Endodermal cell (in vitro differentiated cells): ENCODE measurements at regions not wholly inside any gene's neighbourhood (a gene's known extent, or its start where the extent isn't known, plus 50 kb on each side); places are given as distances from the start of the nearest gene placed in this dataset.

ENCODE experiments used
- DNase-seq: peaks from one replicate; pipeline ENCODE4 v3.0.0-alpha.2; 2017
- H3K27ac ChIP-seq: 2 replicates; pipeline ENCODE4 v1.5.1; 2013; ENCODE audit warnings: mild to moderate bottlenecking, low read depth, low read length, moderate library complexity
- H3K27me3 ChIP-seq: 2 replicates; pipeline ENCODE4 v1.6.1; 2013; ENCODE audit warnings: mild to moderate bottlenecking, low read length, moderate library complexity; ENCODE audit not compliant: insufficient read depth, control insufficient read depth, poor library complexity, severe bottlenecking
- H3K36me3 ChIP-seq: 2 replicates; pipeline ENCODE4 v1.7.0; 2013; ENCODE audit warnings: mild to moderate bottlenecking, low read length, moderate library complexity; ENCODE audit not compliant: control insufficient read depth, insufficient read depth
- H3K4me1 ChIP-seq: one replicate; pipeline ENCODE4 v1.7.0; 2013; ENCODE audit warnings: low read length; ENCODE audit not compliant: control insufficient read depth, insufficient read depth
- H3K4me3 ChIP-seq: 2 replicates; pipeline ENCODE4 v1.5.1; 2013; ENCODE audit warnings: mild to moderate bottlenecking, low read length, moderate library complexity
- H3K9ac ChIP-seq: 2 replicates; pipeline ENCODE4 v1.6.1; 2013; ENCODE audit warnings: mild to moderate bottlenecking, low read length, moderate library complexity; ENCODE audit not compliant: poor library complexity, severe bottlenecking; ENCODE audit errors: extremely low read depth
- H3K9me3 ChIP-seq: 2 replicates; pipeline ENCODE4 v1.6.1; 2013; ENCODE audit warnings: mild to moderate bottlenecking, low read length, moderate library complexity; ENCODE audit not compliant: control insufficient read depth
- H3K27ac Mint-ChIP-seq: 2 replicates; pipeline ENCODE4 v1.8.0; 2020; ENCODE audit warnings: mixed read lengths
- H3K27me3 Mint-ChIP-seq: 2 replicates; pipeline ENCODE4 v1.8.0; 2021; ENCODE audit warnings: mild to moderate bottlenecking, mixed read lengths; ENCODE audit not compliant: insufficient read depth
- H3K36me3 Mint-ChIP-seq: 2 replicates; pipeline ENCODE4 v1.8.0; 2020; ENCODE audit warnings: low read depth, mixed read lengths
- H3K4me1 Mint-ChIP-seq: 2 replicates; pipeline ENCODE4 v1.8.0; 2020; ENCODE audit warnings: mixed read lengths
- H3K4me3 Mint-ChIP-seq: 2 replicates; pipeline ENCODE4 v1.8.0; 2020; ENCODE audit warnings: mild to moderate bottlenecking, moderate library complexity, mixed read lengths
- H3K9me3 Mint-ChIP-seq: 2 replicates; pipeline ENCODE4 v1.8.0; 2020; ENCODE audit warnings: mild to moderate bottlenecking, mixed read lengths
- WGBS, 2 experiments: methylation state at CpG; one replicate each; pipeline versions ENCODE4 v1.1.5 to v1.1.7; 2013; ENCODE audit warnings: missing lambda C conversion rate in 2 of 2, mixed read lengths in 1 of 2; ENCODE audit not compliant: insufficient coverage in 1 of 2, insufficient read length in 1 of 2; 5-methylcytosine and 5-hydroxymethylcytosine counted together
- TF ChIP-seq, protein P1 (sequence below): fragments of 200-600 bp; sonication (generic); conservative IDR thresholded peaks from 2 replicates; pipeline ENCODE4 v1.5.0; 2021; ENCODE audit warnings: antibody characterized with exemption, mild to moderate bottlenecking

DNA sequence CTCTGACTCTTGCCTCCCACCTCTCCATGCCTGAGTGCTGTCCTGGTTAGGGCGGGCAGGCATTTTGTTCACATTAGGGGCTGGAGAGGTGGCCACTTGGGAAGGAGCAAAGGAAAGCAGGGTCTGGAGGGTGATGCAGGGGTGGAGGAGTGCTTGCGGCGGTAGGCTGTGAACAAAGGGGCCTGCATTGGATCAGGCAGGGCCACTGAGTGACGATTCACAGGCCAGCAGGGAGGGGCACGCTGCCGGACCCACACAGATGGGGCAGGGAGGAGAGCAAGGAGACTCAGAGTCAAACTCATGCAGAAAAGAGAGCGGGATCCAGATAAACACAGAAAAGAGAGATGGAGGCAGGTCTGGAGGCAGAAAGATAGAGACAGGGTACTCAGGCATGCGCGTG is 58.4 kb upstream of the TBX3 start:
- Mint-ChIP-seq H3K9me3 (no peaks in the 10 kb centered on the region), H3K27me3 (peaks cover 7% of the 10 kb centered on the region), H3K4me1 (peaks cover 12% of the 10 kb centered on the region), H3K4me3 (no peak overlapping the region), H3K27ac (no peak overlapping the region), H3K36me3 (no peaks in the 10 kb centered on the region)
- H3K4me3 ChIP-seq: no peak overlapping the region
- no peak overlapping the region for H3K27ac ChIP-seq
- H3K4me1 ChIP-seq: no peaks in the 10 kb centered on the region
- no peaks in the 10 kb centered on the region for H3K27me3 ChIP-seq
- no peaks in the 10 kb centered on the region for H3K36me3 ChIP-seq
- no peak for DNase-seq
- H3K9me3 ChIP-seq: no peaks in the 10 kb centered on the region
- TF ChIP-seq, protein P1, sequence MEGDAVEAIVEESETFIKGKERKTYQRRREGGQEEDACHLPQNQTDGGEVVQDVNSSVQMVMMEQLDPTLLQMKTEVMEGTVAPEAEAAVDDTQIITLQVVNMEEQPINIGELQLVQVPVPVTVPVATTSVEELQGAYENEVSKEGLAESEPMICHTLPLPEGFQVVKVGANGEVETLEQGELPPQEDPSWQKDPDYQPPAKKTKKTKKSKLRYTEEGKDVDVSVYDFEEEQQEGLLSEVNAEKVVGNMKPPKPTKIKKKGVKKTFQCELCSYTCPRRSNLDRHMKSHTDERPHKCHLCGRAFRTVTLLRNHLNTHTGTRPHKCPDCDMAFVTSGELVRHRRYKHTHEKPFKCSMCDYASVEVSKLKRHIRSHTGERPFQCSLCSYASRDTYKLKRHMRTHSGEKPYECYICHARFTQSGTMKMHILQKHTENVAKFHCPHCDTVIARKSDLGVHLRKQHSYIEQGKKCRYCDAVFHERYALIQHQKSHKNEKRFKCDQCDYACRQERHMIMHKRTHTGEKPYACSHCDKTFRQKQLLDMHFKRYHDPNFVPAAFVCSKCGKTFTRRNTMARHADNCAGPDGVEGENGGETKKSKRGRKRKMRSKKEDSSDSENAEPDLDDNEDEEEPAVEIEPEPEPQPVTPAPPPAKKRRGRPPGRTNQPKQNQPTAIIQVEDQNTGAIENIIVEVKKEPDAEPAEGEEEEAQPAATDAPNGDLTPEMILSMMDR: no peak
- no peak overlapping the region for H3K9ac ChIP-seq
- 82 to 91% methylated on average over 6 to 7 of the region's 9 CpGs for WGBS, 2 experiments

DNA sequence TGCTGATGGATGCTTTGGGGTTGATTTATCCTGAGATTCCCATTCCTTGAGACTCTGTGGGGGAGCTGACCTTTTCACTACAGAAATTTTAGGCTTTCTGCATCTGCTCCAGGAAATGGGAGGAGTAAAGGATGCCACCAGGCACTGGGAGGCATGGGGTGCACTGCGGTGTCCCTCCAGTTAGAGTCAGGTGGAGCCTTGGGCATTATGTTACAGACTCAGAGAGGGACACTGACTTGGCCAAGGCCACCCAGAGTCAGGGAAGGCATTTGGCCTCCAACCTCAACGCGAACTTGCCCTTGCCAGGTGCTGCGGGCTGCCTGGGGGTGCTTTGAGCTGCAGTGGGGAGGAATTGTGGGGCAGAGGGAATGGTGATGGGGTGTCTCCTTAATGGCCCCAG is 58.0 kb upstream of the TBX3 start:
- Histone ChIP-seq H3K9ac (no peak overlapping the region), H3K9me3 (no peaks in the 10 kb centered on the region), H3K4me1 (no peaks in the 10 kb centered on the region), H3K36me3 (no peaks in the 10 kb centered on the region), H3K27ac (no peak overlapping the region), H3K4me3 (no peak overlapping the region), H3K27me3 (no peaks in the 10 kb centered on the region)
- Mint-ChIP-seq H3K4me1 (peaks cover 8% of the 10 kb centered on the region), H3K27me3 (peaks cover 10% of the 10 kb centered on the region), H3K9me3 (no peaks in the 10 kb centered on the region), H3K36me3 (no peaks in the 10 kb centered on the region), H3K27ac (no peak overlapping the region), H3K4me3 (no peak overlapping the region)
- TF ChIP-seq, protein P1: no peak
- DNase-seq: no peak
- 88 to 97% methylated on average over 4 of the region's 4 CpGs for WGBS, 2 experiments

DNA sequence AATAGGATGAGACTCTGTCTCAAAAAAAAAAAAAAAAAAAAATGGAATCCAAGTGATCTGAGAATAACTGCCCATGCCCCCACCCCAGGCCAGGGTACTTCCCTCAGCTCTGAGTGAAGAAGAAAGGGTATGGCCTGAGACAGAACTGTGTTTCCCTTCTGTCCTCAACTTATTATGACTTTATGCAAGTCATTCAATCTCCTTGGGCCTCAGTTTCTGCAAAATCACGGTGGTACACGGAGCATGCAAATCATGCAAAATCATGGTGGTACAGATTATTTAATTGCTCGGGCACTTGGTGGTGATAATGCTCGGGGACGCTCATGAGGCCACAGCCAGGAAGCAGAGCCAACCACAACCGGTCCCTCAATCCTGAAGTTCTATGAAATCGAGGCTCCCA is 56.5 kb upstream of the TBX3 start:
- H3K27ac ChIP-seq: no peak overlapping the region
- Mint-ChIP-seq H3K9me3 (peaks cover 6% of the 10 kb centered on the region), H3K4me3 (no peak overlapping the region), H3K36me3 (no peaks in the 10 kb centered on the region), H3K27ac (no peak overlapping the region), H3K4me1 (no peaks in the 10 kb centered on the region), H3K27me3 (peaks cover 25% of the 10 kb centered on the region)
- H3K27me3 ChIP-seq: no peaks in the 10 kb centered on the region
- no peak overlapping the region for H3K4me3 ChIP-seq
- TF ChIP-seq, protein P1: no peak
- DNase-seq: no peak
- no peaks in the 10 kb centered on the region for H3K9me3 ChIP-seq
- no peaks in the 10 kb centered on the region for H3K4me1 ChIP-seq
- H3K9ac ChIP-seq: no peak overlapping the region
- WGBS, 2 experiments: 94 to 98% methylated on average over 4 to 7 of the region's 7 CpGs
- no peaks in the 10 kb centered on the region for H3K36me3 ChIP-seq
